OCI-LY7 (cell line): ENCODE measurements at regions not wholly inside any gene's neighbourhood (a gene's known extent, or its start where the extent isn't known, plus 50 kb on each side); places are given as distances from the start of the nearest gene placed in this dataset.

Experiments
- BruUV-seq: library from RNA; stranded (reverse); fragments of 400-500 nt; replicated peaks from 2 replicates; lab custom pipeline; 2021; lab: Mats Ljungman, UMichigan
- CTCF ChIA-PET: fragments of 300-600 bp; sonication (Branson Sonifier 250); formaldehyde crosslinking; loops from one replicate; lab custom pipeline; 2022; ENCODE audit warnings: antibody characterized with exemption; ENCODE audit not compliant: unreplicated experiment; lab: Charles Lee
- POLR2A ChIA-PET: fragments of 300-600 bp; sonication (Branson Sonifier 250); formaldehyde crosslinking; loops from one replicate; lab custom pipeline; 2022; ENCODE audit warnings: antibody characterized with exemption; lab: Charles Lee
- DNase-seq: peaks from one replicate; pipeline ENCODE4 v3.0.0-alpha.2; 2015; ENCODE audit warnings: low spot score
- H2AFZ ChIP-seq: fragments of 200-600 bp; sonication (generic), shearing (Covaris generic); 2 replicates; pipeline ENCODE4 v1.6.1; 2014; ENCODE audit warnings: mild to moderate bottlenecking, antibody characterized with exemption, low read length, moderate library complexity
- H3K27ac ChIP-seq: fragments of 200-600 bp; sonication (generic); 2 replicates; pipeline ENCODE4 v1.5.1; 2014; ENCODE audit warnings: mixed run types, low read depth, mild to moderate bottlenecking, moderate library complexity, low read length, inconsistent platforms; ENCODE audit not compliant: poor library complexity, severe bottlenecking
- H3K36me3 ChIP-seq: fragments of 200-600 bp; sonication (generic); 2 replicates; pipeline ENCODE4 v1.6.1; 2014; ENCODE audit warnings: mild to moderate bottlenecking, antibody characterized with exemption, low read length, moderate library complexity, mixed read lengths; ENCODE audit not compliant: insufficient read depth
- H3K4me1 ChIP-seq: fragments of 200-600 bp; sonication (generic); 2 replicates; pipeline ENCODE4 v1.5.1; 2014; ENCODE audit warnings: mild to moderate bottlenecking, low read length; ENCODE audit not compliant: insufficient read depth, poor library complexity, severe bottlenecking
- H3K4me2 ChIP-seq: fragments of 200-600 bp; sonication (generic); 2 replicates; pipeline ENCODE4 v1.6.1; 2014; ENCODE audit warnings: mild to moderate bottlenecking, low read length
- H3K4me3 ChIP-seq: fragments of 200-600 bp; sonication (generic); 2 replicates; pipeline ENCODE4 v1.5.1; 2014; ENCODE audit warnings: mild to moderate bottlenecking, low read depth, low read length; ENCODE audit not compliant: poor library complexity, severe bottlenecking
- H3K79me2 ChIP-seq: fragments of 200-600 bp; sonication (generic); 2 replicates; pipeline ENCODE4 v1.6.1; 2016; ENCODE audit warnings: low read depth, mild to moderate bottlenecking, low read length, moderate library complexity, mixed read lengths; ENCODE audit not compliant: insufficient read depth
- H3K9me2 ChIP-seq: fragments of 200-600 bp; sonication (generic); 2 replicates; pipeline ENCODE4 v1.6.1; 2016; ENCODE audit warnings: mild to moderate bottlenecking, low read length, mixed read lengths; ENCODE audit not compliant: insufficient read depth
- H3K9me3 ChIP-seq: fragments of 200-600 bp; sonication (generic); 2 replicates; pipeline ENCODE4 v1.6.1; 2014; ENCODE audit warnings: mild to moderate bottlenecking, mixed run types, low read length, mixed read lengths
- H4K20me1 ChIP-seq: fragments of 200-600 bp; sonication (generic); 2 replicates; pipeline ENCODE4 v1.6.1; 2014; ENCODE audit warnings: mild to moderate bottlenecking, antibody characterized with exemption, low read length, moderate library complexity, mixed read lengths; ENCODE audit not compliant: insufficient read depth
- EZH2phosphoT487 ChIP-seq: fragments of 200-600 bp; sonication (generic); IDR thresholded peaks from 2 replicates; pipeline ENCODE4 v1.6.1; 2018; ENCODE audit warnings: low read depth, borderline replicate concordance, mild to moderate bottlenecking, mixed run types, antibody characterized with exemption, low read length, moderate library complexity, mixed read lengths
- intact Hi-C: fragments of 100-400 bp; cut with micrococcal nuclease; formaldehyde crosslinking; loops from one replicate; pipeline ENCODE4 v1.10.0; 2022; ENCODE audit not compliant: unreplicated experiment
- TF ChIP-seq, protein P1 (sequence below): fragments of 200-600 bp; sonication (generic); conservative IDR thresholded peaks from 2 replicates; pipeline ENCODE4 v1.5.1; 2014; ENCODE audit warnings: mild to moderate bottlenecking, antibody characterized with exemption, low read length, moderate library complexity, mixed read lengths

DNA sequence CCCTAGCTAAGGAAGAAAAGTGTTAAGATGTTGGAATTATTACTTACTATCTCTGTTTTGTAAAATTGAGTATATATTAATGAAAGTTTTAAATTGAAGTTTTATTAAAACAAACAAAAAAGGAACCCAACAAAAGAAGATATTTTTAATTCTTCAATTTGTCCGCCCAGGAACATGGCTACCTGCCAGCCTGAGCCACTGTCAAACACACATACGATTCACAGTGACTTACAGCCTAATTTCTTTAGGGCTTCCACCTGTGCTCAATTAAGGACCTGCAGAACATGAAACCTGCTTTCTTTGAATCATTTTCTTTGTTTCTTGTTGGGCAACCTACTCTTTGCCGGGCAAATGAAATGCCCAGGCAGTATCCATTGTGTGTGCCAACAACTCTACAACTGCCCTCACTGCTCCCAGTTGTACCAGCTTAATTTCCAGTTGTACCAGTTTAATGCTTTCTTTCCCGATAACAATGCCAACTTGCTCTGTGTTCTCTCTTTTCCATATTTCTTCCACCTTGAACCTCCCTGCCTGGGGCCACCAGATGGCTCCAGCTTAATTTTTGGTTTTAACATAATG is 181.7 kb downstream of the GBA3 start:
- no peak overlapping the region for H3K4me2 ChIP-seq
- H3K27ac ChIP-seq: no peak overlapping the region
- BruUV-seq: no TSS peak
- H3K79me2 ChIP-seq: no peaks in the 10 kb centered on the region
- H4K20me1 ChIP-seq: no peaks in the 10 kb centered on the region
- no peak for DNase-seq
- no peak overlapping the region for H2AFZ ChIP-seq
- POLR2A ChIA-PET: interaction anchor here (1.2 kb wide), 1 partner anchor 24 kb away, joined by 4 read pairs; no protein-coding TSS in a partner anchor
- no peaks in the 10 kb centered on the region for H3K4me1 ChIP-seq
- no peaks in the 10 kb centered on the region for H3K36me3 ChIP-seq
- intact Hi-C loops: no loop called here
- TF ChIP-seq EZH2phosphoT487: no peak
- TF ChIP-seq, protein P1, sequence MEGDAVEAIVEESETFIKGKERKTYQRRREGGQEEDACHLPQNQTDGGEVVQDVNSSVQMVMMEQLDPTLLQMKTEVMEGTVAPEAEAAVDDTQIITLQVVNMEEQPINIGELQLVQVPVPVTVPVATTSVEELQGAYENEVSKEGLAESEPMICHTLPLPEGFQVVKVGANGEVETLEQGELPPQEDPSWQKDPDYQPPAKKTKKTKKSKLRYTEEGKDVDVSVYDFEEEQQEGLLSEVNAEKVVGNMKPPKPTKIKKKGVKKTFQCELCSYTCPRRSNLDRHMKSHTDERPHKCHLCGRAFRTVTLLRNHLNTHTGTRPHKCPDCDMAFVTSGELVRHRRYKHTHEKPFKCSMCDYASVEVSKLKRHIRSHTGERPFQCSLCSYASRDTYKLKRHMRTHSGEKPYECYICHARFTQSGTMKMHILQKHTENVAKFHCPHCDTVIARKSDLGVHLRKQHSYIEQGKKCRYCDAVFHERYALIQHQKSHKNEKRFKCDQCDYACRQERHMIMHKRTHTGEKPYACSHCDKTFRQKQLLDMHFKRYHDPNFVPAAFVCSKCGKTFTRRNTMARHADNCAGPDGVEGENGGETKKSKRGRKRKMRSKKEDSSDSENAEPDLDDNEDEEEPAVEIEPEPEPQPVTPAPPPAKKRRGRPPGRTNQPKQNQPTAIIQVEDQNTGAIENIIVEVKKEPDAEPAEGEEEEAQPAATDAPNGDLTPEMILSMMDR: no peak
- no peaks in the 10 kb centered on the region for H3K9me3 ChIP-seq
- no peaks in the 10 kb centered on the region for H3K9me2 ChIP-seq
- CTCF ChIA-PET: no interaction called here
- H3K4me3 ChIP-seq: no peak overlapping the region

DNA sequence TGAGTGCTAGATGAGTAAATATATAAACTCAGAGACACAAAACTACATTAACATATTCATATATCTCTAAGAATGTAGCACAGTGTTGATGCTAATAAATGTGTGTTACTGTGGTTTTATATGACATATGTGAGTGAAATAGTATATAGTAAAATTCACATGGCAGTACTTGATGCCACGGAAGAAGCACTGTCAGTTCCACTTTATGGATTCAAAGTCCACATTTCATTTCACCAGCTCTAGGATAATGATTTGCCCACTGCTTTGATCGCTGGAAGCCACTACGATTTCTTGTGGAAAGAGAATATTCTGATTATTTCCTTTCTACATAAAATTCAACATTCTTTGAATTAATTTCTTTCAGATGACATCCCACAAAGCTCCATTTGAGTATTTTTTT is 181.2 kb downstream of the GBA3 start:
- H3K36me3 ChIP-seq: no peaks in the 10 kb centered on the region
- ChIA-PET CTCF (no interaction called here), POLR2A (interaction anchor here (1.2 kb wide), 1 partner anchor 23 kb away, joined by 4 read pairs; no protein-coding TSS in a partner anchor)
- no peaks in the 10 kb centered on the region for H3K9me2 ChIP-seq
- H3K9me3 ChIP-seq: no peaks in the 10 kb centered on the region
- no peak overlapping the region for H3K27ac ChIP-seq
- H3K4me2 ChIP-seq: no peak overlapping the region
- intact Hi-C loops: no loop called here
- no peaks in the 10 kb centered on the region for H3K4me1 ChIP-seq
- no peaks in the 10 kb centered on the region for H4K20me1 ChIP-seq
- H3K79me2 ChIP-seq: no peaks in the 10 kb centered on the region
- BruUV-seq: no TSS peak
- TF ChIP-seq, protein P1: no peak
- TF ChIP-seq EZH2phosphoT487: no peak
- H2AFZ ChIP-seq: no peak overlapping the region
- no peak overlapping the region for H3K4me3 ChIP-seq
- no peak for DNase-seq

DNA sequence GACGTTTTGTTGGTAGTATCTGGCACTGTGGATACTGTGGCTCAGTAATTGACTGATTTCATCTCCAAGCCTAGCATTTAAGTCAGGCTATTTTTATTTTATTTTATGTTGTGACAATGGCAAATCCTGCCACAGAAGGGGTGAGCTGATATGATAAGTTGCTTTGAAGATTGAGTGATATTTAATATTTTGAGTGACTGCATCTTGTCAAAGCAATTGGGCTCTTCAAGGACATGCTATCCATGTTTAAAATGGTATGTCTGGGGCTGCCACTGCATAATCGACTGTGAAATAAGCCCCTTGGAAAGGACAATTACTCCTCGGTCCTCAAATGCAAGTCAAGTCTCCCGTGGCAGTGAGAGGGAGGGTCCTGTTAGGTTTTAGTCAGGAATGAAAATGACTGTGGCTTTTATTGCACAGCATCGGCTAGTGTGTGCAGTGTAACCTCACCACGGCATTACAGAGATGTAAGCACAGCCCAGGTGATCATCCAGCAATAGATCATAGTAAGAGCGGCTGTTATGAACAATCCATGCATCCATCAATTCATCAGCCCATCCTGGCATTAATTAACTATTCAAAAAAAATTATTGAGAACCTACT is 178.2 kb downstream of the GBA3 start:
- Histone ChIP-seq H3K79me2 (no peaks in the 10 kb centered on the region), H4K20me1 (no peaks in the 10 kb centered on the region), H3K9me3 (no peaks in the 10 kb centered on the region), H3K36me3 (no peaks in the 10 kb centered on the region), H3K4me2 (no peak overlapping the region), H3K4me3 (no peak overlapping the region), H3K27ac (no peak overlapping the region), H3K9me2 (no peaks in the 10 kb centered on the region), H2AFZ (no peak overlapping the region), H3K4me1 (no peaks in the 10 kb centered on the region)
- ChIA-PET CTCF (no interaction called here), POLR2A (interaction anchor here (1.1 kb wide), 1 partner anchor 17 kb away, joined by 3 read pairs; no protein-coding TSS in a partner anchor)
- no peak for DNase-seq
- TF ChIP-seq EZH2phosphoT487: no peak
- TF ChIP-seq, protein P1: no peak
- intact Hi-C loops: no loop called here
- BruUV-seq: no TSS peak
